RPMI8226 (cell line): ENCODE measurements at regions not wholly inside any gene's neighbourhood (a gene's known extent, or its start where the extent isn't known, plus 50 kb on each side); places are given as distances from the start of the nearest gene placed in this dataset.

Source experiments
- DNase-seq: peaks from one replicate; pipeline ENCODE4 v3.0.0-alpha.2; 2015

GRCh38 chr16:50953290-50953689 lies 197.8 kb downstream of the SALL1 start:
- DNase-seq: no peak

GRCh38 chr16:50950955-50951354 lies 200.1 kb downstream of the SALL1 start:
- no peak for DNase-seq

GRCh38 chr16:50948268-50948930 lies 202.7 kb downstream of the SALL1 start:
- DNase-seq: no peak

GRCh38 chr16:50947826-50948225 lies 203.2 kb downstream of the SALL1 start:
- no peak for DNase-seq

- no peak for DNase-seq
Observed at GRCh38 chr16:50946606-50947005, 204.5 kb downstream of the SALL1 start.

GRCh38 chr16:50946098-50946497 lies 204.2 kb downstream of the CYLD start:
- no peak for DNase-seq

GRCh38 chr16:50945171-50945570 lies 203.3 kb downstream of the CYLD start:
- DNase-seq: no peak

GRCh38 chr16:50944436-50944835 lies 202.6 kb downstream of the CYLD start:
- no peak for DNase-seq

- no peak for DNase-seq
Observed at GRCh38 chr16:50944033-50944432, 202.1 kb downstream of the CYLD start.

GRCh38 chr16:50942143-50942542 lies 200.3 kb downstream of the CYLD start:
- DNase-seq: no peak

- no peak for DNase-seq
Observed at GRCh38 chr16:50941681-50942080, 199.8 kb downstream of the CYLD start.

- no peak for DNase-seq
Observed at GRCh38 chr16:50940275-50940854, 198.5 kb downstream of the CYLD start.

GRCh38 chr16:50939356-50939755 lies 197.5 kb downstream of the CYLD start:
- DNase-seq: no peak

GRCh38 chr16:50938932-50939331 lies 197.0 kb downstream of the CYLD start:
- no peak for DNase-seq

- DNase-seq: no peak
Observed at GRCh38 chr16:50933262-50933661, 191.4 kb downstream of the CYLD start.

GRCh38 chr16:50932348-50932935 lies 190.6 kb downstream of the CYLD start:
- DNase-seq: no peak

- no peak for DNase-seq
Observed at GRCh38 chr16:50928065-50928464, 186.2 kb downstream of the CYLD start.

GRCh38 chr16:50925758-50926357 lies 184.0 kb downstream of the CYLD start:
- no peak for DNase-seq

- no peak for DNase-seq
Observed at GRCh38 chr16:50924759-50925545, 183.1 kb downstream of the CYLD start.

- DNase-seq: no peak
Observed at GRCh38 chr16:50917950-50918703, 176.2 kb downstream of the CYLD start.

GRCh38 chr16:50916040-50916439 lies 174.2 kb downstream of the CYLD start:
- DNase-seq: no peak

- no peak for DNase-seq
Observed at GRCh38 chr16:50915120-50915519, 173.2 kb downstream of the CYLD start.

GRCh38 chr16:50910736-50911100 lies 168.8 kb downstream of the CYLD start:
- no peak for DNase-seq
